Esophagus squamous epithelium (tissue), 4 donors: ENCODE measurements at regions not wholly inside any gene's neighbourhood (a gene's known extent, or its start where the extent isn't known, plus 50 kb on each side); places are given as distances from the start of the nearest gene placed in this dataset.

Experiments
- POLR2A ChIP-seq, 4 donors: fragments of 450-650 bp; IDR thresholded peaks; one replicate each; pipeline ENCODE4 v1.6.1; 2017; ENCODE audit warnings: antibody characterized with exemption in 4 of 4, mild to moderate bottlenecking in 4 of 4, moderate library complexity in 3 of 4
- TF ChIP-seq, protein P1 (sequence below), 6 experiments: fragments of 450-650 bp in 4 of 6; fragments of 200-600 bp in 2 of 6; sonication (generic) in 2 of 6; IDR thresholded peaks; one replicate each; pipeline ENCODE4 v1.5.1; 2016 to 2019; ENCODE audit warnings: antibody characterized with exemption in 6 of 6, mild to moderate bottlenecking in 4 of 6, moderate library complexity in 4 of 6

DNA sequence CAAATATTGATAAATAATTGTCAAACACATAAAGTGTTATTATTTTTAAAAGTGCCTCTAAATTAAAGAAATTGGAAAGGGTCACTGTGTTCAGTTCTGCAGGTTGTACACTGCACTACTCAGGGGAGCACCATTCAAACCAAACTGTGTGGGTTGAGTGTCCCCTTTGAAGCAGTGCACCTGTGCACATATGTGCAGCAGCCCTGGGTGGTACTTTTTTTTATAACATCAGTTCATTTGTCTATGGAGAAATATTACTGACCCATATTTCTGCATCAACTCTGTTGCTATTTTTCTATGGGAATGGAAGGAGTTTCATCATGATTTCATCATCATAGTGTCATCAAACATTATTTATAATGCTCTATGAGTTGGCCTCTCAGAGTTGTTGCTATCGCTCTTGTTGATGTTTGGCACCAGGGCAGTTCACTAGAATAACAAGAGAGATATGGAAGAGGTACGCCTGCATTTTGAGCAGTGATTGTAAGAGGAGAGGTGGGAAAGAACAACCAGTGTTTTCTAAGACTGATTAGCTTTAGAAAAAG is 457.6 kb downstream of the TFAP2A start:
- TF ChIP-seq, protein P1, sequence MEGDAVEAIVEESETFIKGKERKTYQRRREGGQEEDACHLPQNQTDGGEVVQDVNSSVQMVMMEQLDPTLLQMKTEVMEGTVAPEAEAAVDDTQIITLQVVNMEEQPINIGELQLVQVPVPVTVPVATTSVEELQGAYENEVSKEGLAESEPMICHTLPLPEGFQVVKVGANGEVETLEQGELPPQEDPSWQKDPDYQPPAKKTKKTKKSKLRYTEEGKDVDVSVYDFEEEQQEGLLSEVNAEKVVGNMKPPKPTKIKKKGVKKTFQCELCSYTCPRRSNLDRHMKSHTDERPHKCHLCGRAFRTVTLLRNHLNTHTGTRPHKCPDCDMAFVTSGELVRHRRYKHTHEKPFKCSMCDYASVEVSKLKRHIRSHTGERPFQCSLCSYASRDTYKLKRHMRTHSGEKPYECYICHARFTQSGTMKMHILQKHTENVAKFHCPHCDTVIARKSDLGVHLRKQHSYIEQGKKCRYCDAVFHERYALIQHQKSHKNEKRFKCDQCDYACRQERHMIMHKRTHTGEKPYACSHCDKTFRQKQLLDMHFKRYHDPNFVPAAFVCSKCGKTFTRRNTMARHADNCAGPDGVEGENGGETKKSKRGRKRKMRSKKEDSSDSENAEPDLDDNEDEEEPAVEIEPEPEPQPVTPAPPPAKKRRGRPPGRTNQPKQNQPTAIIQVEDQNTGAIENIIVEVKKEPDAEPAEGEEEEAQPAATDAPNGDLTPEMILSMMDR (IDR thresholded peaks at IDR 0.05) = no peak
- no peak for TF ChIP-seq POLR2A (IDR thresholded peaks at IDR 0.05)
